SU-DHL-6 (cell line): ENCODE measurements at regions not wholly inside any gene's neighbourhood (a gene's known extent, or its start where the extent isn't known, plus 50 kb on each side); places are given as distances from the start of the nearest gene placed in this dataset.

Source experiments
- EZH2phosphoT487 ChIP-seq: fragments of 200-600 bp; sonication (generic), shearing (Covaris generic); conservative IDR thresholded peaks from 2 replicates; pipeline ENCODE4 v1.6.1; 2018; ENCODE audit warnings: mild to moderate bottlenecking, antibody characterized with exemption, low read length, moderate library complexity, mixed read lengths
- TF ChIP-seq, protein P1 (sequence below): fragments of 200-600 bp; sonication (generic); IDR thresholded peaks from one replicate; pipeline ENCODE4 v1.5.1; 2017; ENCODE audit warnings: antibody characterized with exemption, mild to moderate bottlenecking, low read length, moderate library complexity; ENCODE audit not compliant: insufficient read depth, poor library complexity, severe bottlenecking

- TF ChIP-seq, protein P1, sequence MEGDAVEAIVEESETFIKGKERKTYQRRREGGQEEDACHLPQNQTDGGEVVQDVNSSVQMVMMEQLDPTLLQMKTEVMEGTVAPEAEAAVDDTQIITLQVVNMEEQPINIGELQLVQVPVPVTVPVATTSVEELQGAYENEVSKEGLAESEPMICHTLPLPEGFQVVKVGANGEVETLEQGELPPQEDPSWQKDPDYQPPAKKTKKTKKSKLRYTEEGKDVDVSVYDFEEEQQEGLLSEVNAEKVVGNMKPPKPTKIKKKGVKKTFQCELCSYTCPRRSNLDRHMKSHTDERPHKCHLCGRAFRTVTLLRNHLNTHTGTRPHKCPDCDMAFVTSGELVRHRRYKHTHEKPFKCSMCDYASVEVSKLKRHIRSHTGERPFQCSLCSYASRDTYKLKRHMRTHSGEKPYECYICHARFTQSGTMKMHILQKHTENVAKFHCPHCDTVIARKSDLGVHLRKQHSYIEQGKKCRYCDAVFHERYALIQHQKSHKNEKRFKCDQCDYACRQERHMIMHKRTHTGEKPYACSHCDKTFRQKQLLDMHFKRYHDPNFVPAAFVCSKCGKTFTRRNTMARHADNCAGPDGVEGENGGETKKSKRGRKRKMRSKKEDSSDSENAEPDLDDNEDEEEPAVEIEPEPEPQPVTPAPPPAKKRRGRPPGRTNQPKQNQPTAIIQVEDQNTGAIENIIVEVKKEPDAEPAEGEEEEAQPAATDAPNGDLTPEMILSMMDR = no peak
- no peak for TF ChIP-seq EZH2phosphoT487
Measured at GRCh38 chr6:114435985-114436384, 93.2 kb upstream of the HS3ST5 start.
